ENCODE measurements at regions not wholly inside any gene's neighbourhood (a gene's known extent, or its start where the extent isn't known, plus 50 kb on each side); places are given as distances from the start of the nearest gene placed in this dataset.

DNA sequence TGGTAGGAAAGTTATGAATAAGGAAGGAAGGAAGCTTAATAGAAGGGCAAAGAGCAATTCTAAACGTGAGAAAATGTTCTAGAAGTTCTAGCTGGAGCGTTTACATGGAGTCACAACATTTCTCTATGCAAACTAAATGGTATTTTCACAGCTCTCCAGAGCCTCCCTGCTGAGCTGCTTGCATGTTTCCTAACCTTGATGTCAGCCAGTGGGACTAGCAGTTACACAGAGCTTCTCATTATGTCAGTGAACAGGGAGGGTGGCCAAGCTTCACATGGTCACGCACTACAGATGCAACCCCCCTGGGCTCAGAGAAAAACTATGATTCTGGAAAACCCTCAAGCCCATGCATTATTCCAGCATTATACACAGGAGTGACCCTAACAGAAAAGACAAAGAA, 153.4 kb upstream of the CCDC150 start:
- TF ChIP-seq POLR2AphosphoS5 (IDR thresholded peaks at IDR 0.05; ENCODE audit: low read depth, low read length) (no peak), YY1 (IDR thresholded peaks at IDR 0.05; ENCODE audit: extremely low read depth, insufficient replicate concordance, low read depth, low read length) (no peak), EZH2phosphoT487 (IDR thresholded peaks at IDR 0.05; ENCODE audit: borderline replicate concordance) (no peak)
- TF ChIP-seq, protein P1, sequence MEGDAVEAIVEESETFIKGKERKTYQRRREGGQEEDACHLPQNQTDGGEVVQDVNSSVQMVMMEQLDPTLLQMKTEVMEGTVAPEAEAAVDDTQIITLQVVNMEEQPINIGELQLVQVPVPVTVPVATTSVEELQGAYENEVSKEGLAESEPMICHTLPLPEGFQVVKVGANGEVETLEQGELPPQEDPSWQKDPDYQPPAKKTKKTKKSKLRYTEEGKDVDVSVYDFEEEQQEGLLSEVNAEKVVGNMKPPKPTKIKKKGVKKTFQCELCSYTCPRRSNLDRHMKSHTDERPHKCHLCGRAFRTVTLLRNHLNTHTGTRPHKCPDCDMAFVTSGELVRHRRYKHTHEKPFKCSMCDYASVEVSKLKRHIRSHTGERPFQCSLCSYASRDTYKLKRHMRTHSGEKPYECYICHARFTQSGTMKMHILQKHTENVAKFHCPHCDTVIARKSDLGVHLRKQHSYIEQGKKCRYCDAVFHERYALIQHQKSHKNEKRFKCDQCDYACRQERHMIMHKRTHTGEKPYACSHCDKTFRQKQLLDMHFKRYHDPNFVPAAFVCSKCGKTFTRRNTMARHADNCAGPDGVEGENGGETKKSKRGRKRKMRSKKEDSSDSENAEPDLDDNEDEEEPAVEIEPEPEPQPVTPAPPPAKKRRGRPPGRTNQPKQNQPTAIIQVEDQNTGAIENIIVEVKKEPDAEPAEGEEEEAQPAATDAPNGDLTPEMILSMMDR (IDR thresholded peaks at IDR 0.05 in 2 of 3, conservative IDR thresholded peaks at IDR 0.05 in 1 of 3; ENCODE audit: borderline replicate concordance in 1 of 3, insufficient read depth in 1 of 3, low read depth in 2 of 3, low read length in 2 of 3), result no peak

Measured in HCT116 (cell line).